TTC549 (cell line): ENCODE measurements at regions not wholly inside any gene's neighbourhood (a gene's known extent, or its start where the extent isn't known, plus 50 kb on each side); places are given as distances from the start of the nearest gene placed in this dataset.
"Not testable (repeated sequence)": the region's sequence is repeated elsewhere in the genome, so short reads cannot be mapped to it uniquely, and the experiment has no call there.

Source experiments
- FAIRE-seq: peaks from 2 replicates; lab custom pipeline; 2012; peaks lifted over from hg19 to GRCh38; lab: Jason Lieb, UNC

GRCh38 chr4:52373650-52374049, 285.5 kb downstream of the USP46 start:
- FAIRE-seq = no peak

DNA sequence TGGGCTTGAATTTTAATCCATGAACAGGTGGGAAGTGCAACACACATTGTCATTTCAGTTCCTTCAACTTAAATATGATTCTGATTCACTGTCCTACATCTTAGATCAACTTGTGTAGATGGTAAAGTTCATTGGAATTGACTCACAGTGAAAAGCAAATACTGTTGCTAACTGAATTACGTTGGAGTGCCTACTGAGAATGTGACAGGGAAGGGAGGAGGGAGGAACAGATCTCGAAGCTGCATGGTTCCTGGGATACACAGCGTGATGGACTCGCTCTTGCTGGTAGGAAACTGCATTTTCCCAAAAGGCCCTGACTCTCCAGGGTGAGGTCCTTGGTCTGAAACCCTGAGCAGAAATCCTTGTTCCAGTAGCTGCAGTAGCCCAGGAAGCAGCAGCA, 284.2 kb downstream of the USP46 start:
- no peak for FAIRE-seq

- FAIRE-seq = peak; percentile 80
Measured at GRCh38 chr4:52376132-52376704, 282.9 kb downstream of the USP46 start.

DNA sequence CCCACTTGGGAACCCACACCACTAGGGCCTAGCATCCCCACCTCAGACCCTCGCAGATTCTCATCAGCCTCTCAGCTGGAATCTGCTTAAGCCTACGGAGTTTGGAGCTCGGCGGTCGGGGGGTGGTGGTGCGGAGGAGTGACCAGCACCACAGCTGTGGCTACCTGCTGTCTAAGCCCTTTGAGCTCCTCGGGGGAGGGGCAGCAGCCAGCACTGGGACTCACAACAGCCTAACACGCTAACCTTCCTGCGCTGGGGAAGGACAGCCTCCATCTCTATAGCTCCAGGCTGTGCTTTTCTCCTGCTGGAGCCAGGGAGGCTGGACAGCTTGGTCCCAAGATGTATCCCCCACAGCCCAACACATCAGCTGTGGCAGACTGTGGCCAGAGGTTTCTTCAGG, 281.5 kb downstream of the USP46 start:
- no peak for FAIRE-seq

- FAIRE-seq = no peak
Measured at GRCh38 chr4:52407545-52407944, 251.6 kb downstream of the USP46 start.

DNA sequence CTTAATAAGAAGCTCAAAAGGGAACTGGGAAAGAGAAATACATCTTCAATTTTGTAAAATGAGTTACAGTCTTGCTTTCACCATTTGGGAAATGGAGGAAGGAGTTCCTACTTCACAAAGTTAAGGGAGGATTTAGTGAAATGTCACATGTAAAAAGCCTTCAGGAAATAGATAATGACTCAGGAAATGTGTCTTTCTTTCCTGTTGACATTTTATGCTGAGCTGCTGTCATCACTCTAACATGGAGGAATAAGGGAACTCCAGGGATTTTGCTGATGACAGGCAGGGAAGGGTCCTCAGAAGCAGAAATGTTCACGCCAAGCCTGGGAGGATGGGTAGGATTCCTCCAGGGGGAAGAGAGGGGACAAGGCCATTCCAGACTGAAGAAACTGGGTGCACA, 251.1 kb downstream of the USP46 start:
- FAIRE-seq = no peak

GRCh38 chr4:52408471-52408870, 250.6 kb downstream of the USP46 start:
- no peak for FAIRE-seq

GRCh38 chr4:52409766-52410165, 249.3 kb downstream of the USP46 start:
- not testable (repeated sequence) for FAIRE-seq

GRCh38 chr4:52410971-52411370, 248.1 kb downstream of the USP46 start:
- FAIRE-seq = no peak

DNA sequence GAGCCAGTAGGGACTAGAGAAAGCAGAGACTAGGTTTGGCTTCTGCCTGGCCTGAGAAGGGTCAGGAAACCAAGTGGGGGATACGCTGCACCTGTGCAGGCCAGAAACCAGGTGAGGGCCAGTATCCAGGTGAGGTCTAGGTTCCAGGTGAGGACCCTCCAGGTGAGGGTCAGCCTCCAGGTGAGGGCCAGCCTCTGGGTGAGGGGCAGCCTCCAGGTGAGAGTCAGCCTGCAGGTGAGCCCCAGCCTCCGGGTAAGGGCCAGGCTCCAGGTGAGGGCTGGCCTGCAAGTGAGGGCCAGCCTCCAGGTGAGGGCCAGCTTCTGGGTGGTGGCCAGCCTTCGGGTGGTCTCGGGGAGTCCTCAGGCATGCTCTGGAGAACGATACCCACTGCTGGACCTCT, 238.8 kb downstream of the USP46 start:
- no peak for FAIRE-seq

DNA sequence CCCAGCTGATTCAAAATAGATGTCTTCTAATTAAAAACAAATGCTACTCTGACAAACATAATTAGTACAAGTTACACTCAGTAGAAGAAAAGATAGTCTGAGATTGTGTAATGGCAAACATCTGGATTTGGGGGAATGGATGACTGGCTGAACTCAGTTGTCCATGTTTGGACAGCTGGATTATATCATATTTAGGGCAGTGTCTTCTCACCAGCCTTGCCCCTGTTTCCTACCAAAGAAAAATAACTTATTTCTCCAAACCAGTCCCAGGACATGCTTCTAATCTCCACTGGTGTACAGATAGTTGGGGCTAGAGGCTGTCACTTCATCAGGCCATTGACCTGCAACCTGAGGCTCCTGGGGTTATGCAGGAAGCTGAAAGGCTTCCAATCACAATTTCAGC, 237.3 kb downstream of the USP46 start:
- no peak for FAIRE-seq

DNA sequence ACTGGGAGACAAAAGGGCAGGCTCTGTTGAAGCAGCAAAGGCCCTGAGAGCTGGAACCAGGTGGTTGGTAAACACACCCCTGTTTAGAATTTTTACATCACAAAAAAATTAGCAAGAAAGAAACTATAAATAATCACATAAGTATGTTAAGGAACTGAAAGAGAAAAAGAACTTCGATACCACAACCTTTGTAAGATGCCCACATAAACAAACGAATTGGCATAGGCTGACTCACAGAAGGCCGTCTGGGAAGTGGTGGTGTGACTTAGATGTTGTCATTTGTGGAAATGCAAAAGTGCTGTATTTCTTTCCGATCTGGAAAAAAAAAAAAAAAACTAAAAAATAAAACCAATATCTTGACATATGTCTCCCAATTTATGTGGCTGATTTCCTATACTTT, 235.1 kb downstream of the USP46 start:
- FAIRE-seq = no peak

GRCh38 chr4:52425751-52426326, 233.3 kb downstream of the USP46 start:
- no peak for FAIRE-seq

GRCh38 chr4:52431410-52431809, 227.7 kb downstream of the USP46 start:
- FAIRE-seq = no peak

- no peak for FAIRE-seq
Measured at GRCh38 chr4:52431869-52432268, 227.2 kb downstream of the USP46 start.

DNA sequence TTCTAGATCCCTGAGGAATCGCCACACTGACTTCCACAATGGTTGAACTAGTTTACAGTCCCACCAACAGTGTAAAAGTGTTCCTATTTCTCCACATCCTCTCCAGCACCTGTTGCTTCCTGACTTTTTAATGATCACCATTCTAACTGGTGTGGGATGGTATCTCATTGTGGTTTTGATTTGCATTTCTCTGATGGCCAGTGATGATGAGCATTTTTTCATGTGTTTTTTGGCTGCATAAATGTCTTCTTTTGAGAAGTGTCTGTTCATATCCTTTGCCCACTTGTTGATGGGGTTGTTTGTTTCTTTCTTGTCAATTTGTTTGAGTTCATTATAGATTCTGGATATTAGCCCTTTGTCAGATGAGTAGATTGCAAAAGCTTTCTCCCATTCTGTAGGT, 216.6 kb downstream of the USP46 start:
- not testable (repeated sequence) for FAIRE-seq

DNA sequence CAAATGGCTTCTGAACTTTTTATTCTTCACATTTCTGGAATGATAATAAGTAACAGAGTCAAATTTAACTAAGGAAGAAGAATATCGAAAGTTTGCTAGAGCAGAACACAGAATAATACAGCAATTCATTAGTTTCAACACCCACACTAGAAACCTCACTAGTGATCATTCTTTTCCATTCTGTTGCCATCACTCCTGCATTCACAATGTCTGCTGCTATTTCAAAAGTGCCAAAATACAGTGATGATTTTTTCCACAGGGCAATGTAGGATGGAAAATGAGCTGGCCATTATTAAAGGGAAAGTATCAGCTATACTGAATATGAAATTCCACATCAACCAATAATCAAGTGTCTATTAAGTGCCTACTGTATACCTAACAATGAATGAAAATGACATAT, 186.7 kb downstream of the USP46 start:
- no peak for FAIRE-seq

GRCh38 chr4:52477191-52477780, 181.8 kb downstream of the USP46 start:
- FAIRE-seq = no peak

DNA sequence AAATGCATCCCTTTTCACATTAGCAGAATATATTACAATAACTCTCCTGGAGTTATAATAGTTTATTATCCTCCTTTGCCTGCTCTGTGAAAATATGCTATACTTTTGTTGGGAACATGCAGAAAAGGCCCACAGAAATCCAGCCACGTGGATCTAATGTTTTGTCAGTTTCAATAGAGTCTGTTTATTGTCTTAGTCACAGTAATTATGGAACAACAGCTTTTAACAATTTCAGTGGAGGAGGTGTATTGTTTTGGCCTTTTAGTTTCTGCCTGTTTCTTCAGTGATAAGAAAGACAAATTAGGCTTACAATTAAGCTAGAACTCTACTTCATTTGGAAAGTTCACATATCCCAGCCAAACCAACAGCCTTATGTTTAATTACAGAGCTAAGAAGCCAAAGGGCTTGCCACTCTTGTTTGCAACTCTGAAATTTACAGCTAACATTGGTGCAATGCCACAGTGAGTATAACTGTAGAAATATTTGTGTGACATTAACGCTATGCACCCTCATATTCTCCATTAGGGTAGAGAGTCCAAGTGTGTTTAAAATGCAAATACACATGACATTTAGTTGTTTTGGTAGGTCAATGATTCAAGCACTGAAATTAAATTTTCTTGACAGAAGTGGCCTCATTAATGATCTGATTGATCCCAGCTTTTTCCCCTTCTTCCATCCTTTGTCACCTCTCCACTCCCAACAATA, 175.8 kb downstream of the USP46 start:
- no peak for FAIRE-seq

DNA sequence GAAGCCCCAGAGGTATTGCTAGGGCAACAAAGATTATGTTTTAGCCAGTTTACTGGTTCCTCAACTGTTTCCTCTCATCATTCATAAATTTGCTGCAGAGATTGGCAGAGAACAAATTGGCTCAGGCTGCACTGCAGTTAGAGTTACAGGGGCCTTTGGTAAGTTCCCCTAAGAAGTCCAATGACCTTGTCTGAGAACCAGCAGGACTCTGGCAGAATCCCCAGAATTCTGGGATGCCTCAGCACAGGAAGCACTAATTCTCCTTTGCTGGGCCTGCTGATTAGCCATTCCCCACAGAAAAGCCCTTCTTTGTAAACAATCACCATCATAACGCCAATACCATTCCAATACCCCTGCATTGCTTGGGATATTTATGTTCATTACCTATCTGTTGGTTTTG, 151.3 kb downstream of the USP46 start:
- no peak for FAIRE-seq

- no peak for FAIRE-seq
Measured at GRCh38 chr4:52510939-52511565, 148.0 kb downstream of the USP46 start.

GRCh38 chr4:52511825-52512224, 147.3 kb downstream of the USP46 start:
- no peak for FAIRE-seq

- FAIRE-seq = no peak
Measured at GRCh38 chr4:52512291-52512690, 146.8 kb downstream of the USP46 start.
